ENCODE measurements at regions not wholly inside any gene's neighbourhood (a gene's known extent, or its start where the extent isn't known, plus 50 kb on each side); places are given as distances from the start of the nearest gene placed in this dataset.

DNA sequence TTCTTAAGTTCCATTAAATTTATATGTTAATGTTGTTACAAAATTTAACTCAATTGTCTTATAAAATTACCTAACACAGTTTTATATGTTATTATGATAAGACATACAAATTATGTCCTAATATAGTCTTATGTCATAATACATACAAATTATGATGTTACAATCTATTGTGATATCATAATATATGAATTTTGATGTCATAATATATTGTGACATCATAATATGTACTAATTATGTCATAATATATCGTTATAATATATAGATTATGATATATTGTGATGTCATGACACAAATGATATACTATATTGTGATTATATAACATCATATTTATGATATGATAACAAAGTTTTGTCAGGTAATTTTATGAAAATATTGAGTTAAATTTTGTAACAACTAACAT, 1789.6 kb downstream of the TP53TG3F start:
- TF ChIP-seq, protein P1, sequence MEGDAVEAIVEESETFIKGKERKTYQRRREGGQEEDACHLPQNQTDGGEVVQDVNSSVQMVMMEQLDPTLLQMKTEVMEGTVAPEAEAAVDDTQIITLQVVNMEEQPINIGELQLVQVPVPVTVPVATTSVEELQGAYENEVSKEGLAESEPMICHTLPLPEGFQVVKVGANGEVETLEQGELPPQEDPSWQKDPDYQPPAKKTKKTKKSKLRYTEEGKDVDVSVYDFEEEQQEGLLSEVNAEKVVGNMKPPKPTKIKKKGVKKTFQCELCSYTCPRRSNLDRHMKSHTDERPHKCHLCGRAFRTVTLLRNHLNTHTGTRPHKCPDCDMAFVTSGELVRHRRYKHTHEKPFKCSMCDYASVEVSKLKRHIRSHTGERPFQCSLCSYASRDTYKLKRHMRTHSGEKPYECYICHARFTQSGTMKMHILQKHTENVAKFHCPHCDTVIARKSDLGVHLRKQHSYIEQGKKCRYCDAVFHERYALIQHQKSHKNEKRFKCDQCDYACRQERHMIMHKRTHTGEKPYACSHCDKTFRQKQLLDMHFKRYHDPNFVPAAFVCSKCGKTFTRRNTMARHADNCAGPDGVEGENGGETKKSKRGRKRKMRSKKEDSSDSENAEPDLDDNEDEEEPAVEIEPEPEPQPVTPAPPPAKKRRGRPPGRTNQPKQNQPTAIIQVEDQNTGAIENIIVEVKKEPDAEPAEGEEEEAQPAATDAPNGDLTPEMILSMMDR (IDR thresholded peaks at IDR 0.05 in 2 of 3, conservative IDR thresholded peaks at IDR 0.05 in 1 of 3; ENCODE audit: insufficient read depth in 2 of 3, low read depth in 1 of 3, low read length in 3 of 3) = no peak
- TF ChIP-seq, protein P2, sequence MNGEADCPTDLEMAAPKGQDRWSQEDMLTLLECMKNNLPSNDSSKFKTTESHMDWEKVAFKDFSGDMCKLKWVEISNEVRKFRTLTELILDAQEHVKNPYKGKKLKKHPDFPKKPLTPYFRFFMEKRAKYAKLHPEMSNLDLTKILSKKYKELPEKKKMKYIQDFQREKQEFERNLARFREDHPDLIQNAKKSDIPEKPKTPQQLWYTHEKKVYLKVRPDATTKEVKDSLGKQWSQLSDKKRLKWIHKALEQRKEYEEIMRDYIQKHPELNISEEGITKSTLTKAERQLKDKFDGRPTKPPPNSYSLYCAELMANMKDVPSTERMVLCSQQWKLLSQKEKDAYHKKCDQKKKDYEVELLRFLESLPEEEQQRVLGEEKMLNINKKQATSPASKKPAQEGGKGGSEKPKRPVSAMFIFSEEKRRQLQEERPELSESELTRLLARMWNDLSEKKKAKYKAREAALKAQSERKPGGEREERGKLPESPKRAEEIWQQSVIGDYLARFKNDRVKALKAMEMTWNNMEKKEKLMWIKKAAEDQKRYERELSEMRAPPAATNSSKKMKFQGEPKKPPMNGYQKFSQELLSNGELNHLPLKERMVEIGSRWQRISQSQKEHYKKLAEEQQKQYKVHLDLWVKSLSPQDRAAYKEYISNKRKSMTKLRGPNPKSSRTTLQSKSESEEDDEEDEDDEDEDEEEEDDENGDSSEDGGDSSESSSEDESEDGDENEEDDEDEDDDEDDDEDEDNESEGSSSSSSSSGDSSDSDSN (IDR thresholded peaks at IDR 0.05; ENCODE audit: borderline replicate concordance in 1 of 2, low read depth in 2 of 2, low read length in 2 of 2) = no peak
- TF ChIP-seq POLR2G (IDR thresholded peaks at IDR 0.05; ENCODE audit: low read depth, low read length) (no peak), FOXP1 (CRISPR knock-in tag; IDR thresholded peaks at IDR 0.05) (no peak), ELF1 (tag; IDR thresholded peaks at IDR 0.05) (no peak), ZC3H11A (IDR thresholded peaks at IDR 0.05; ENCODE audit: low read depth, low read length) (no peak), POLR2AphosphoS5 (IDR thresholded peaks at IDR 0.05; ENCODE audit: control insufficient read depth, insufficient read depth, low read depth, low read length) (no peak), NCOA4 (IDR thresholded peaks at IDR 0.05; ENCODE audit: partially characterized antibody) (no peak), FOXM1 (IDR thresholded peaks at IDR 0.05; ENCODE audit: low read depth) (no peak), FOXM1 (CRISPR knock-in tag; IDR thresholded peaks at IDR 0.05; ENCODE audit: low read depth) (no peak), ZNF134 (CRISPR knock-in tag; conservative IDR thresholded peaks at IDR 0.05) (no peak), ELF4 (CRISPR knock-in tag; IDR thresholded peaks at IDR 0.05) (no peak), OTX1 (CRISPR knock-in tag; IDR thresholded peaks at IDR 0.05) (no peak)
- TF ChIP-seq, protein P3, sequence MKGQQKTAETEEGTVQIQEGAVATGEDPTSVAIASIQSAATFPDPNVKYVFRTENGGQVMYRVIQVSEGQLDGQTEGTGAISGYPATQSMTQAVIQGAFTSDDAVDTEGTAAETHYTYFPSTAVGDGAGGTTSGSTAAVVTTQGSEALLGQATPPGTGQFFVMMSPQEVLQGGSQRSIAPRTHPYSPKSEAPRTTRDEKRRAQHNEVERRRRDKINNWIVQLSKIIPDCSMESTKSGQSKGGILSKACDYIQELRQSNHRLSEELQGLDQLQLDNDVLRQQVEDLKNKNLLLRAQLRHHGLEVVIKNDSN (CRISPR knock-in tag; IDR thresholded peaks at IDR 0.05) = no peak

Measured in K562 (cell line).